Neutrophil (primary cell): ENCODE measurements at regions not wholly inside any gene's neighbourhood (a gene's known extent, or its start where the extent isn't known, plus 50 kb on each side); places are given as distances from the start of the nearest gene placed in this dataset.

Source experiments
- H3K27ac ChIP-seq: fragments of 200-600 bp; sonication (generic); 2 replicates; pipeline ENCODE4 v1.5.1; 2016; ENCODE audit warnings: mild to moderate bottlenecking, moderate library complexity
- H3K27me3 ChIP-seq: fragments of 200-600 bp; sonication (generic); 2 replicates; pipeline ENCODE4 v1.6.0; 2016; ENCODE audit warnings: mild to moderate bottlenecking
- H3K36me3 ChIP-seq: fragments of 200-600 bp; sonication (generic); 2 replicates; pipeline ENCODE4 v1.5.1; 2017
- H3K4me1 ChIP-seq, 2 experiments: fragments of 200-600 bp in 1 of 2; sonication (generic) in 1 of 2; 1 replicate in 1 of 2; 2 replicates in 1 of 2; pipeline versions ENCODE4 v1.5.1 to v1.6.1; 2013 to 2016; ENCODE audit warnings: low read depth in 1 of 2, low read length in 1 of 2, mild to moderate bottlenecking in 1 of 2, moderate library complexity in 1 of 2; ENCODE audit not compliant: control insufficient read depth in 1 of 2, insufficient read depth in 1 of 2
- H3K4me3 ChIP-seq, 2 experiments: fragments of 200-600 bp in 1 of 2; sonication (generic) in 1 of 2; 1 replicate in 1 of 2; 2 replicates in 1 of 2; pipeline ENCODE4 v1.5.1; 2013 to 2016; ENCODE audit warnings: low read depth in 1 of 2, low read length in 1 of 2, mild to moderate bottlenecking in 1 of 2, moderate library complexity in 1 of 2
- H3K9me3 ChIP-seq: fragments of 200-600 bp; sonication (generic); 2 replicates; pipeline ENCODE4 v1.5.1; 2016
- TF ChIP-seq, protein P1 (sequence below): fragments of 200-600 bp; sonication (generic); IDR thresholded peaks from 2 replicates; pipeline ENCODE4 v1.5.1; 2016; ENCODE audit warnings: antibody characterized with exemption

DNA sequence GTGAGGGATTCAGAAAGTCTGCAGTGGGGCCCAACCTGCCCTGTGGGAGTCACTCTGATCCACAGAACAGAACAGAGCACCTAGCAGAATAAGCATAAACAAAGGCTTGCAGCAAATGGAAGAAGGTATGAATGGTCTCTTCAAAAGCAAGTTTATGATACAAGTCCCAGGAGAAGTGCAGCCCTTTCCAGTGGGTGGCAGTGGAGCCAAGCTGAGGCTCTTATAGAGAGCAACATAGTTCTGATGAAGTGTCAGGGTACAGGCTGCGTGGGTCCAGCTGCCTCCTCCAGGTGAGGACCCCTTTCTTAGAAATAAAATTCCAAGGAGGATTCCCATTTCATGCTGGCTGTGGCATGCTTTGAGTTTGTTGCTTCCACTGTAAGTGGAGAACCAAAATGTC is 88.8 kb upstream of the PAK3 start:
- Histone ChIP-seq H3K4me3 (no peak overlapping the region), H3K4me1 (peaks cover 19 to 32% of the 10 kb centered on the region in 2 experiments), H3K36me3 (no peaks in the 10 kb centered on the region), H3K9me3 (no peaks in the 10 kb centered on the region), H3K27ac (no peak overlapping the region), H3K27me3 (peaks cover 32% of the 10 kb centered on the region)
- TF ChIP-seq, protein P1, sequence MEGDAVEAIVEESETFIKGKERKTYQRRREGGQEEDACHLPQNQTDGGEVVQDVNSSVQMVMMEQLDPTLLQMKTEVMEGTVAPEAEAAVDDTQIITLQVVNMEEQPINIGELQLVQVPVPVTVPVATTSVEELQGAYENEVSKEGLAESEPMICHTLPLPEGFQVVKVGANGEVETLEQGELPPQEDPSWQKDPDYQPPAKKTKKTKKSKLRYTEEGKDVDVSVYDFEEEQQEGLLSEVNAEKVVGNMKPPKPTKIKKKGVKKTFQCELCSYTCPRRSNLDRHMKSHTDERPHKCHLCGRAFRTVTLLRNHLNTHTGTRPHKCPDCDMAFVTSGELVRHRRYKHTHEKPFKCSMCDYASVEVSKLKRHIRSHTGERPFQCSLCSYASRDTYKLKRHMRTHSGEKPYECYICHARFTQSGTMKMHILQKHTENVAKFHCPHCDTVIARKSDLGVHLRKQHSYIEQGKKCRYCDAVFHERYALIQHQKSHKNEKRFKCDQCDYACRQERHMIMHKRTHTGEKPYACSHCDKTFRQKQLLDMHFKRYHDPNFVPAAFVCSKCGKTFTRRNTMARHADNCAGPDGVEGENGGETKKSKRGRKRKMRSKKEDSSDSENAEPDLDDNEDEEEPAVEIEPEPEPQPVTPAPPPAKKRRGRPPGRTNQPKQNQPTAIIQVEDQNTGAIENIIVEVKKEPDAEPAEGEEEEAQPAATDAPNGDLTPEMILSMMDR = no peak

DNA sequence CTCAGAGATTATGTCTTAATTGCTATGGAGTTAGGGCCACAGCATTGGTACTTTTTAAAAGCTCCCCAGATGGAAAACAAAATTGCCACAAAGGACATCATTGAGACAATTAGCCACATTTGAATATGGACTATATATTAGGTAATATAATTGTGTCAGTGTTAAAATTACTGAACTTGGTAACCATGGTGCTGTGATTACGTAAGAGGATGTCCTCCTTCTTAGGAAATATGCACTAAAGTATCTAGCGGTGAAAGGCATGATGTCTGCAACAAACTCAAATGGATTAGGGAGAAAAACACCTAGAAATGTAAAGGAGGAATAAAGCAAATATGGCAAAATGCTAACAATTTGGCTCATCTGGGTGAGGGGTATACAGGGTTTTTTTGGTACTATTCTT is 89.9 kb upstream of the PAK3 start:
- H3K36me3 ChIP-seq = no peaks in the 10 kb centered on the region
- H3K9me3 ChIP-seq = no peaks in the 10 kb centered on the region
- H3K27ac ChIP-seq = no peak overlapping the region
- H3K4me3 ChIP-seq = no peak overlapping the region
- H3K4me1 ChIP-seq = peaks cover 14 to 29% of the 10 kb centered on the region in 2 experiments
- TF ChIP-seq, protein P1 = no peak
- H3K27me3 ChIP-seq = peaks cover 42% of the 10 kb centered on the region

DNA sequence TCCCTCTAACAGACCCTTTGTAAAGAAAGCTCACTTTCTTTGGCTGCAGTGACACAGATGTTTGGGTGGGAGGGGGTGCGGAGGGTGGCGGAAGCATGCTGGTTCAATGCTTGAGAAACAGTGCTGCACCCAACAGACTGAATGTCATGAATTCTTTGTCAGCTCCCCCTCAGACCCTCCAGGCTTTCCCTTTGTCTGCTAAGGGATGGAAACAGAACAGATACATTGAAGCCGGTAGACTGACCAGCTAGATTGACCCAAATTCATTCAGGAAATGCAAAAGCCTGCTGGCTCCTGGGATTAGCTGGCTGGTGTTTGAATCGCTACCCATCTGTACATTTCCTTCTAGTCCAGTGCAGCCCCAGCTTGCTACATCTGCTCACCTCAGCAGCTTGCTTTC is 90.8 kb upstream of the PAK3 start:
- no peaks in the 10 kb centered on the region for H3K36me3 ChIP-seq
- H3K4me3 ChIP-seq = no peak overlapping the region
- H3K27me3 ChIP-seq = peaks cover 51% of the 10 kb centered on the region
- no peak overlapping the region for H3K27ac ChIP-seq
- TF ChIP-seq, protein P1 = no peak
- H3K9me3 ChIP-seq = no peaks in the 10 kb centered on the region
- peaks cover 12 to 27% of the 10 kb centered on the region in 2 experiments for H3K4me1 ChIP-seq

- peaks cover 70% of the 10 kb centered on the region for H3K27me3 ChIP-seq
- no peak overlapping the region for H3K4me3 ChIP-seq
- H3K4me1 ChIP-seq = peaks cover 5 to 20% of the 10 kb centered on the region in 2 experiments
- TF ChIP-seq, protein P1 = no peak
- no peak overlapping the region for H3K27ac ChIP-seq
- no peaks in the 10 kb centered on the region for H3K9me3 ChIP-seq
- no peaks in the 10 kb centered on the region for H3K36me3 ChIP-seq
Measured at GRCh38 chrX:111003118-111003517, 92.9 kb upstream of the PAK3 start.

GRCh38 chrX:110992611-110993010 is 103.4 kb upstream of the PAK3 start:
- Histone ChIP-seq H3K4me1 (no peaks in the 10 kb centered on the region), H3K27me3 (peaks cover 67% of the 10 kb centered on the region), H3K9me3 (no peaks in the 10 kb centered on the region), H3K27ac (no peak overlapping the region), H3K36me3 (no peaks in the 10 kb centered on the region), H3K4me3 (no peak overlapping the region)
- TF ChIP-seq, protein P1 = no peak

DNA sequence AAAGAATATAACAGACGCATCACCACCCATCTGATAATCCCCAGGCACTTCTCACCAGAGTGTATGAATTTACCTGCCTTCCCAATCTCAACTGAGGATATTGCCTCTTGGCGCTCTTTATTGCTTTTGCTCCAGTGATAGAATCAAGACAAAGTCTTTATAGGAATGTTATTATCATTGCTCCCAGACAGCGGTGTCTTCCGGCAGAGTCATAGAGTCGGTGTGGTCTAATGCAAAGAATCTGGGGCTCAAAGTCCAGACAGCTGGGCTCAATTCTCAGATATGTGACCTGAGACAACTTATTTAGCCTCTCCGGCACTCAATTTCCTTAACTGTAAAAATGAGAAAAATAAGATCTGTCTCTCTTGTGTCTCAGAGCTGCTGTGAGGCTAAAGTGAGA is 106.1 kb upstream of the PAK3 start:
- Histone ChIP-seq H3K4me3 (no peak overlapping the region), H3K27me3 (peaks cover 70% of the 10 kb centered on the region), H3K36me3 (no peaks in the 10 kb centered on the region), H3K9me3 (no peaks in the 10 kb centered on the region), H3K27ac (no peak overlapping the region), H3K4me1 (no peaks in the 10 kb centered on the region)
- TF ChIP-seq, protein P1 = no peak
